ENCODE measurements at regions not wholly inside any gene's neighbourhood (a gene's known extent, or its start where the extent isn't known, plus 50 kb on each side); places are given as distances from the start of the nearest gene placed in this dataset.

DNA sequence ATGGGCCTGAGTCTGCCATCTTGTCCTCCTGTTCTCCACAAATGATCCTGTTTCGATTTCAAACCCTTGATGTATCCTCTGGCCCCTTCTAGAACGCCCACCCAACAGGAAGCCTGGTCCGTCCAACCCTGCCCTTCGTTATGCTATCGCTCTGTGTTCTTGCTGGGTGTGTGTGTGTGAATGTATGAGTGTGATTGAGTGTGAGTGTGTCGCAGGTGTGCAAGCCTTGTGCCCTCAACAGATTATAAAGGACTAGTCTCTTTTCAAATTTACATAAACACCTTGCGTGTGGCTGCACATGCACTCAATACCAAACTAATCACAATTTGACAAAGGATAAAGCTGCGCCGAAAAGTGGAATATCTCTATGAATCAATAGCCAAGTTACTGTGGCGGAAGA, 149.5 kb upstream of the SALL3 start:
- TF ChIP-seq, protein P1, sequence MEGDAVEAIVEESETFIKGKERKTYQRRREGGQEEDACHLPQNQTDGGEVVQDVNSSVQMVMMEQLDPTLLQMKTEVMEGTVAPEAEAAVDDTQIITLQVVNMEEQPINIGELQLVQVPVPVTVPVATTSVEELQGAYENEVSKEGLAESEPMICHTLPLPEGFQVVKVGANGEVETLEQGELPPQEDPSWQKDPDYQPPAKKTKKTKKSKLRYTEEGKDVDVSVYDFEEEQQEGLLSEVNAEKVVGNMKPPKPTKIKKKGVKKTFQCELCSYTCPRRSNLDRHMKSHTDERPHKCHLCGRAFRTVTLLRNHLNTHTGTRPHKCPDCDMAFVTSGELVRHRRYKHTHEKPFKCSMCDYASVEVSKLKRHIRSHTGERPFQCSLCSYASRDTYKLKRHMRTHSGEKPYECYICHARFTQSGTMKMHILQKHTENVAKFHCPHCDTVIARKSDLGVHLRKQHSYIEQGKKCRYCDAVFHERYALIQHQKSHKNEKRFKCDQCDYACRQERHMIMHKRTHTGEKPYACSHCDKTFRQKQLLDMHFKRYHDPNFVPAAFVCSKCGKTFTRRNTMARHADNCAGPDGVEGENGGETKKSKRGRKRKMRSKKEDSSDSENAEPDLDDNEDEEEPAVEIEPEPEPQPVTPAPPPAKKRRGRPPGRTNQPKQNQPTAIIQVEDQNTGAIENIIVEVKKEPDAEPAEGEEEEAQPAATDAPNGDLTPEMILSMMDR (optimal IDR thresholded peaks at IDR 0.05 in 1 of 3, IDR thresholded peaks at IDR 0.05 in 1 of 3, conservative IDR thresholded peaks at IDR 0.05 in 1 of 3; ENCODE audit: extremely low read depth in 1 of 3, insufficient read depth in 2 of 3, low read length in 3 of 3): no peak
- no peak for TF ChIP-seq EZH2 (IDR thresholded peaks at IDR 0.05; ENCODE audit: low read length)

Data from keratinocyte (primary cell).